Transverse colon (tissue), 3 donors: ENCODE measurements at regions not wholly inside any gene's neighbourhood (a gene's known extent, or its start where the extent isn't known, plus 50 kb on each side); places are given as distances from the start of the nearest gene placed in this dataset.

Source experiments
- CTCF ChIP-seq, 5 experiments: fragments of 200-600 bp in 3 of 5; fragments of 450-650 bp in 2 of 5; sonication (generic) in 3 of 5; IDR thresholded peaks; 1 replicate in 2 of 5; 2 replicates in 3 of 5; pipeline ENCODE4 v1.5.1; 2016 to 2017; ENCODE audit warnings: antibody characterized with exemption in 5 of 5, inconsistent platforms in 3 of 5, mild to moderate bottlenecking in 2 of 5, moderate library complexity in 1 of 5
- EP300 ChIP-seq: sonication (generic); formaldehyde crosslinking; IDR thresholded peaks from one replicate; pipeline ENCODE4 v1.6.1; 2017; ENCODE audit warnings: antibody characterized with exemption, low read depth

- no peak for TF ChIP-seq CTCF (IDR thresholded peaks at IDR 0.05)
- no peak for TF ChIP-seq EP300
Measured at GRCh38 chr6:40082278-40083043, 148.2 kb upstream of the MOCS1 start.
